Mammary epithelial cell (primary cell): ENCODE measurements at regions not wholly inside any gene's neighbourhood (a gene's known extent, or its start where the extent isn't known, plus 50 kb on each side); places are given as distances from the start of the nearest gene placed in this dataset.

Source experiments
- CTCF ChIP-seq, 2 donors: IDR thresholded peaks in 1 of 2; conservative IDR thresholded peaks in 1 of 2; 2 replicates each; pipeline ENCODE4 v1.5.1; 2011 to 2012; ENCODE audit warnings: inconsistent platforms in 2 of 2, low read length in 2 of 2, mild to moderate bottlenecking in 2 of 2, control low read depth in 1 of 2, low read depth in 1 of 2; ENCODE audit not compliant: insufficient read depth in 1 of 2; ENCODE audit errors: extremely low read depth in 1 of 2
- EZH2 ChIP-seq: IDR thresholded peaks from 2 replicates; pipeline ENCODE4 v1.6.1; 2012; ENCODE audit warnings: low read length, inconsistent platforms, borderline replicate concordance

- TF ChIP-seq CTCF (conservative IDR thresholded peaks at IDR 0.05 in 1 of 2, IDR thresholded peaks at IDR 0.05 in 1 of 2; ENCODE audit: extremely low read depth in 1 of 2, insufficient read depth in 1 of 2, low read depth in 1 of 2, low read length in 2 of 2) (no peak), EZH2 (no peak)
Observed at GRCh38 chr2:31666878-31667277, 86.1 kb upstream of the SRD5A2 start.
